Chondrocyte (in vitro differentiated cells): ENCODE measurements at regions not wholly inside any gene's neighbourhood (a gene's known extent, or its start where the extent isn't known, plus 50 kb on each side); places are given as distances from the start of the nearest gene placed in this dataset.
"Not testable (repeated sequence)": the region's sequence is repeated elsewhere in the genome, so short reads cannot be mapped to it uniquely, and the experiment has no call there.

Experiments used
- DNase-seq: peaks from one replicate; pipeline ENCODE4 v3.0.0; 2021; ENCODE audit warnings: mixed read lengths, low spot score
- H3K27ac Mint-ChIP-seq: one replicate; pipeline ENCODE4 v1.8.0; 2021; ENCODE audit warnings: mild to moderate bottlenecking, moderate library complexity, mixed read lengths; ENCODE audit not compliant: unreplicated experiment
- H3K27me3 Mint-ChIP-seq: 2 replicates; pipeline ENCODE4 v1.8.0; 2021; ENCODE audit warnings: low read depth, mixed read lengths
- H3K36me3 Mint-ChIP-seq: 2 replicates; pipeline ENCODE4 v1.8.0; 2021; ENCODE audit warnings: low read depth, mixed read lengths
- H3K4me1 Mint-ChIP-seq: 2 replicates; pipeline ENCODE4 v1.8.0; 2021; ENCODE audit warnings: low read depth, mild to moderate bottlenecking, mixed read lengths
- H3K4me3 Mint-ChIP-seq: one replicate; pipeline ENCODE4 v1.8.0; 2021; ENCODE audit warnings: mild to moderate bottlenecking, moderate library complexity, mixed read lengths; ENCODE audit not compliant: unreplicated experiment
- H3K9me3 Mint-ChIP-seq: 2 replicates; pipeline ENCODE4 v1.8.0; 2021; ENCODE audit warnings: low read depth, mixed read lengths
- TF ChIP-seq, protein P1 (sequence below): fragments of 200-600 bp; sonication (generic); IDR thresholded peaks from 2 replicates; pipeline ENCODE4 v1.5.0; 2021; ENCODE audit warnings: antibody characterized with exemption, mild to moderate bottlenecking, moderate library complexity

DNA sequence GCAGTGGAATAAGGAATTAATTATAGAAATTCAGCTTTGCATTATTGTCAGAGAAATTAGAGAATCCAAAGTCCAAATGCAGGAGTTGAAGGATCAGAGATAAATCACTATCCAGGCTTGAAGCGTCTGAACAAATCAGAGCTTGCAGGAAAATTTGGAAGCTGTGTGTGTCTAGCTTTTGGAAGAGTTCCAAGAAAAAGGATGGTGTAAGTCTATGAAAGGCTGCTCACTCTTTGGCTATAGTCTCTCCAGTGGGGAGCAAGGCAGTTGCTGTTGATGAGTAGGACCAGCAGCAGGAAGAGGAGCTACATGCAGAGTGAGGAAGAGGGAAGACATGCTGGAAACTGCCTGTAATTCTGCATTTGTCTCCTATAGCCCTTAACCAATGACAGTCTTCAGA is 464.3 kb upstream of the GRM7 start:
- no peak overlapping the region for H3K4me3 Mint-ChIP-seq

DNA sequence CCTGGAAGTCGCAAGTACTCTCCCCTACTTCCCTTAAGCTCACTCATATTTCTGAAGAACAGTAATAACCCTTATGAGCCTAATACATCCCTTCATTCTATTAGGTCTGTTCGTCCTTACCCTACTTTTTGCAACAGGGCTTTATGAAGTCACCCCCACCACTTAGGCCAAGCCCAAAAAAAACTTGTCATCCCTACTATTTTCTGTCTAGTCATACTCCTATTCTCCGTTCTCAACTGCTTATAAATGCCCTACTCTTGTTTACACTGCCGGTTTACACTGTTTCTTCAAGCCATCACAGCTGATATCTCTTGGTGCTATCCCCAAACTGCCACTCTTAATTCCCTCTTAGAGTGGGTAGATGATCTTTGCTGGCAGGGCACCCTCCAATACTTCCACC is 458.2 kb upstream of the GRM7 start:
- H3K36me3 Mint-ChIP-seq, H3K27ac Mint-ChIP-seq, DNase-seq, H3K4me1 Mint-ChIP-seq, H3K27me3 Mint-ChIP-seq, H3K4me3 Mint-ChIP-seq: not testable (repeated sequence)
- H3K9me3 Mint-ChIP-seq = peaks cover 31% of the 10 kb centered on the region

More for the DNA sequence above, 464.3 kb upstream of the GRM7 start:
- Mint-ChIP-seq H3K27ac (no peak overlapping the region), H3K27me3 (no peaks in the 10 kb centered on the region), H3K36me3 (no peaks in the 10 kb centered on the region), H3K9me3 (peaks cover 14% of the 10 kb centered on the region), H3K4me1 (no peaks in the 10 kb centered on the region)
- DNase-seq = no peak
- TF ChIP-seq, protein P1, sequence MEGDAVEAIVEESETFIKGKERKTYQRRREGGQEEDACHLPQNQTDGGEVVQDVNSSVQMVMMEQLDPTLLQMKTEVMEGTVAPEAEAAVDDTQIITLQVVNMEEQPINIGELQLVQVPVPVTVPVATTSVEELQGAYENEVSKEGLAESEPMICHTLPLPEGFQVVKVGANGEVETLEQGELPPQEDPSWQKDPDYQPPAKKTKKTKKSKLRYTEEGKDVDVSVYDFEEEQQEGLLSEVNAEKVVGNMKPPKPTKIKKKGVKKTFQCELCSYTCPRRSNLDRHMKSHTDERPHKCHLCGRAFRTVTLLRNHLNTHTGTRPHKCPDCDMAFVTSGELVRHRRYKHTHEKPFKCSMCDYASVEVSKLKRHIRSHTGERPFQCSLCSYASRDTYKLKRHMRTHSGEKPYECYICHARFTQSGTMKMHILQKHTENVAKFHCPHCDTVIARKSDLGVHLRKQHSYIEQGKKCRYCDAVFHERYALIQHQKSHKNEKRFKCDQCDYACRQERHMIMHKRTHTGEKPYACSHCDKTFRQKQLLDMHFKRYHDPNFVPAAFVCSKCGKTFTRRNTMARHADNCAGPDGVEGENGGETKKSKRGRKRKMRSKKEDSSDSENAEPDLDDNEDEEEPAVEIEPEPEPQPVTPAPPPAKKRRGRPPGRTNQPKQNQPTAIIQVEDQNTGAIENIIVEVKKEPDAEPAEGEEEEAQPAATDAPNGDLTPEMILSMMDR = no peak

DNA sequence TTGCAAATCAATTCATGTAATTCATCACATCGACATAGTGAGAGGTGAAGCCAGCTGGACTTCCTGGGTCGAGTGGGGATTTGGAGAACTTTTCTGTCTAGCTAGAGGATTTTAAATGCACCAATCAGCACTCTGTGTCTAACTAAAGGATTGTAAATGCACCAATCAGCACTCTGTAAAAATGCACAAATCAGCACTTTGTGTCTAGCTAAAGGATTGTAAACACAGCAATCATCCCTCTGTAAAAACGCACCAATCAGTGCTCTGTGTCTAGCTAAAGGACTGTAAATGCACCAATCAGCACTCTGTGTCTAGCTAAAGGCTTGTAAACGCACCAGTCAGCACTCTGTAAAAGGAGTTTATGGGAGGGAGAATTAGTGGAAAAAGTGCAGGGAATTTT is 454.0 kb upstream of the GRM7 start:
- DNase-seq, H3K4me3 Mint-ChIP-seq, H3K4me1 Mint-ChIP-seq, H3K27ac Mint-ChIP-seq, H3K27me3 Mint-ChIP-seq, H3K36me3 Mint-ChIP-seq: not testable (repeated sequence)
- peaks cover 28% of the 10 kb centered on the region for H3K9me3 Mint-ChIP-seq

DNA sequence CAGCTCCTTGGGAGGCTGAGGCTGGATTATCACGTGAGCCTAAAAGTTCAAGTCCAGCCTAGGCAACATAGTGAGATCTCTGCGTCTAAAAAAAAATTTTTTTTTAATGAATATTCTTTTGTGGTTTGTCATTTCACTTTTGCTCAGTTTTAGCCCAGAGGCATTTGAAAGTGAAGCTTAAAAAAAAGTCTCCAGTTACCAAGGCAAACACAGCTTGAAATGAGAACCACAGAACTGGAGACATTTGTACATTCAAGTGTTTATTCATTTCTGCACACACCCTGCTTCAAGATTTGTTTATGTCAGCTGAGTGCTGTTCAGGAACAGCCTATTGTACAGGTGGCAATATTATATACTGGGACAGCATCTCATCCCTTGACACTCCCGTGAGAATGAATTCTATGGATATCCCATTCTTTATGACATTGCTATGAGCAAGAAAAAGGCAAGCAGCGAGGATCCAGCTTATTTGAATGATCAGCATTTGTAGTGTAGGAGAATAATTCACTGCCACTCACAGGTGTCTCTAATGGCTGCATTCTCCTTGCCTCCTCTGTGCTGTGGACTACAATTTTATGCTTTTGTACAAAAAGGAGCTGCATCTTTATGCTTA is 444.8 kb upstream of the GRM7 start:
- no peak for DNase-seq
- no peaks in the 10 kb centered on the region for H3K4me1 Mint-ChIP-seq
- H3K9me3 Mint-ChIP-seq = peaks cover 9% of the 10 kb centered on the region
- H3K27me3 Mint-ChIP-seq = no peaks in the 10 kb centered on the region
- H3K4me3 Mint-ChIP-seq = no peak overlapping the region
- no peak overlapping the region for H3K27ac Mint-ChIP-seq
- TF ChIP-seq, protein P1 = no peak
- no peaks in the 10 kb centered on the region for H3K36me3 Mint-ChIP-seq

DNA sequence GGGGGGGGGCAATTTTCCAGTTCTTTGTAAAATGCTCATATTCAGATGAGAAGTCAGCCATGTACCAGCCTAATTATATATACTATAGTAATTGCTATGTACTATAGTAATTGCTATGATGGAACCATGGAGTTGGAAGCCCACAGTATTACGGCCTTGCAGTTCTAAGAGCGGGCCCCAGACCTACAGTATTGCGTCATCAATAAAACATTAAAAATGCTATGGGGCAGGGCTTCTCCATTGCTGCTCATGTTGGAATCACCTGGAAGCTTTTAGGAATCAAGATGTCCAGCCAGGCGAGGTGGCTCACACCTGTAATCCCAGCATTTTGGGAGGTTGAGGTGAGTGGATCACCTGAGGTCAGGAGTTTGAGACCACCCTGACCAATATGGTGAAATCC is 443.7 kb upstream of the GRM7 start:
- no peak overlapping the region for H3K4me3 Mint-ChIP-seq
- peaks cover 9% of the 10 kb centered on the region for H3K9me3 Mint-ChIP-seq
- H3K27ac Mint-ChIP-seq = no peak overlapping the region
- H3K4me1 Mint-ChIP-seq = no peaks in the 10 kb centered on the region
- DNase-seq = no peak
- no peaks in the 10 kb centered on the region for H3K36me3 Mint-ChIP-seq
- no peaks in the 10 kb centered on the region for H3K27me3 Mint-ChIP-seq
- TF ChIP-seq, protein P1 = no peak

DNA sequence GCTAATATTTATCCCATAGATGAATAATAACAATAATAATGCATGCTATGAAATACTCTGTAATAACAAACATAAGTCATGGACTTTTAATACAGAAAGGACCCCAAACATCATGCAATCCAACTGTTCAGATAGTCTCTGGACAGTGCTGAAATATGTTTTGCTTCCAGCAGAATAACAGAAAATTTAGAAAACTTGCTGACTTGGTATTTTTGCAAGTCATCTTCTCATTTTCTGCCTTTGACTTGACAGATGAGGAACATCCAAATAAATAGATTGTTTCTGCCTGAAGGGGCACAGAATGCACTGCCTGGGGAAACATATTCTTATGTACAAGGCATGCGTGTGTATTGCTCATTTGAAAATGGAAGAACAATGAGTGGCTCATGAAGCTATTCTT is 442.4 kb upstream of the GRM7 start:
- TF ChIP-seq, protein P1 = no peak
- Mint-ChIP-seq H3K9me3 (peaks cover 15% of the 10 kb centered on the region), H3K27ac (no peak overlapping the region), H3K27me3 (no peaks in the 10 kb centered on the region), H3K4me3 (no peak overlapping the region), H3K4me1 (no peaks in the 10 kb centered on the region), H3K36me3 (no peaks in the 10 kb centered on the region)
- no peak for DNase-seq
